ENCODE measurements at regions not wholly inside any gene's neighbourhood (a gene's known extent, or its start where the extent isn't known, plus 50 kb on each side); places are given as distances from the start of the nearest gene placed in this dataset.

- no peak for DNase-seq (ENCODE audit: low read depth)
- TF ChIP-seq CTCF (IDR thresholded peaks at IDR 0.05; ENCODE audit: insufficient read depth, low read depth, low read length, missing control alignments) = no peak
These were observed 71.9 kb upstream of the HTR1B start for GRCh38 chr6:77535172-77535571.

GRCh38 chr6:77536701-77537100 is 73.4 kb upstream of the HTR1B start:
- H3K4me3 ChIP-seq (ENCODE audit: low read depth, low read length) = no peak overlapping the region
- TF ChIP-seq CTCF (IDR thresholded peaks at IDR 0.05; ENCODE audit: insufficient read depth, low read depth, low read length, missing control alignments) = no peak
- DNase-seq (ENCODE audit: low read depth) = no peak

More at GRCh38 chr6:77535172-77535571, 71.9 kb upstream of the HTR1B start:
- no peak overlapping the region for H3K4me3 ChIP-seq (ENCODE audit: low read depth, low read length)

- H3K4me3 ChIP-seq (ENCODE audit: low read depth, low read length) = no peak overlapping the region
- no peak for TF ChIP-seq CTCF (IDR thresholded peaks at IDR 0.05; ENCODE audit: insufficient read depth, low read depth, low read length, missing control alignments)
- DNase-seq (ENCODE audit: low read depth) = no peak
These were observed 80.3 kb upstream of the HTR1B start for GRCh38 chr6:77543601-77544000.

GRCh38 chr6:77548190-77548589 is 84.9 kb upstream of the HTR1B start:
- H3K4me3 ChIP-seq (ENCODE audit: low read depth, low read length) = no peak overlapping the region
- DNase-seq (ENCODE audit: low read depth) = peak; percentile 60
- no peak for TF ChIP-seq CTCF (IDR thresholded peaks at IDR 0.05; ENCODE audit: insufficient read depth, low read depth, low read length, missing control alignments)

- peak overlapping the region; percentile 23 for H3K4me3 ChIP-seq (ENCODE audit: low read depth, low read length)
- TF ChIP-seq CTCF (IDR thresholded peaks at IDR 0.05; ENCODE audit: insufficient read depth, low read depth, low read length, missing control alignments) = no peak
- DNase-seq (ENCODE audit: low read depth) = peak; percentile 65
These were observed 85.5 kb upstream of the HTR1B start for GRCh38 chr6:77548662-77549366.

- no peak for DNase-seq (ENCODE audit: low read depth)
- no peak overlapping the region for H3K4me3 ChIP-seq (ENCODE audit: low read depth, low read length)
- TF ChIP-seq CTCF (IDR thresholded peaks at IDR 0.05; ENCODE audit: insufficient read depth, low read depth, low read length, missing control alignments) = no peak
These were observed 87.8 kb upstream of the HTR1B start for GRCh38 chr6:77551135-77551534.

- TF ChIP-seq CTCF (IDR thresholded peaks at IDR 0.05; ENCODE audit: insufficient read depth, low read depth, low read length, missing control alignments) = no peak
- peak; percentile 37 for DNase-seq (ENCODE audit: low read depth)
- H3K4me3 ChIP-seq (ENCODE audit: low read depth, low read length) = no peak overlapping the region
These were observed 91.0 kb upstream of the MEI4 start for GRCh38 chr6:77561768-77562314.

Measured in GM12865 (cell line).